Right atrium auricular region (tissue), 2 donors: ENCODE measurements at regions not wholly inside any gene's neighbourhood (a gene's known extent, or its start where the extent isn't known, plus 50 kb on each side); places are given as distances from the start of the nearest gene placed in this dataset.
"Not testable (repeated sequence)": the region's sequence is repeated elsewhere in the genome, so short reads cannot be mapped to it uniquely, and the experiment has no call there.

Experiments
- DNase-seq: peaks from one replicate; pipeline ENCODE4 v3.0.0-alpha.2; 2019; ENCODE audit warnings: low spot score
- H3K27ac ChIP-seq, 2 donors: fragments of 200-600 bp; sonication (generic); 1 replicate in 1 of 2; 2 replicates in 1 of 2; pipeline ENCODE4 v1.5.1; 2016 to 2019
- H3K27me3 ChIP-seq, 2 donors: fragments of 200-600 bp; sonication (generic); one replicate each; pipeline versions ENCODE4 v1.5.1 to v1.6.0; 2017 to 2019
- H3K36me3 ChIP-seq: fragments of 200-600 bp; sonication (generic); one replicate; pipeline ENCODE4 v1.5.1; 2016
- H3K4me1 ChIP-seq, 2 donors: fragments of 200-600 bp; sonication (generic); one replicate each; pipeline versions ENCODE4 v1.5.1 to v1.6.0; 2017 to 2019
- H3K4me3 ChIP-seq, 2 donors: fragments of 200-600 bp; sonication (generic); 1 replicate in 1 of 2; 2 replicates in 1 of 2; pipeline ENCODE4 v1.5.1; 2017 to 2019; ENCODE audit warnings: mild to moderate bottlenecking in 1 of 2, moderate library complexity in 1 of 2
- H3K9me3 ChIP-seq, 2 donors: fragments of 200-600 bp; sonication (generic); one replicate each; pipeline ENCODE4 v1.5.1; 2019
- TF ChIP-seq, protein P1 (sequence below), 2 donors: fragments of 200-600 bp; sonication (generic); IDR thresholded peaks; one replicate each; pipeline ENCODE4 v1.5.1; 2019; ENCODE audit warnings: antibody characterized with exemption in 2 of 2

DNA sequence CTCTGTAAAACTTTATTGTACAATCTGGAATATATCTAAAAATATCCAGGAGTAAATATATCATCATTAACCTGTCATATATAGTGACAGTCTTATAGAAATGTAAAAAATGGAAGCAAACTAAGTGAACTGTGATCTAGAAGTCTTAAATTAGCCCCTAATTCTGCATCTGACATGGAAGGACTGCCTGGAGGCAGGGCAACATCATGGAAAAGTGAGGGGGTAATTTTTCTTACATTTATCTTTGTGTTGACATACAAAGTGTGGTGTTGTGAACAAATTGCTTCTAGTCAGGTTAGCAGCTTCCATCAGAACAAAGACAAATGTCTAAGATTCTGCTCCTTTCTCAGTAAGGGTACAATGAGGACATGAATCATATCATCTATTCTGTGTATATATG, 186.3 kb downstream of the C4orf33 start:
- H3K27ac ChIP-seq: no peak overlapping the region
- no peaks in the 10 kb centered on the region for H3K4me1 ChIP-seq
- TF ChIP-seq, protein P1, sequence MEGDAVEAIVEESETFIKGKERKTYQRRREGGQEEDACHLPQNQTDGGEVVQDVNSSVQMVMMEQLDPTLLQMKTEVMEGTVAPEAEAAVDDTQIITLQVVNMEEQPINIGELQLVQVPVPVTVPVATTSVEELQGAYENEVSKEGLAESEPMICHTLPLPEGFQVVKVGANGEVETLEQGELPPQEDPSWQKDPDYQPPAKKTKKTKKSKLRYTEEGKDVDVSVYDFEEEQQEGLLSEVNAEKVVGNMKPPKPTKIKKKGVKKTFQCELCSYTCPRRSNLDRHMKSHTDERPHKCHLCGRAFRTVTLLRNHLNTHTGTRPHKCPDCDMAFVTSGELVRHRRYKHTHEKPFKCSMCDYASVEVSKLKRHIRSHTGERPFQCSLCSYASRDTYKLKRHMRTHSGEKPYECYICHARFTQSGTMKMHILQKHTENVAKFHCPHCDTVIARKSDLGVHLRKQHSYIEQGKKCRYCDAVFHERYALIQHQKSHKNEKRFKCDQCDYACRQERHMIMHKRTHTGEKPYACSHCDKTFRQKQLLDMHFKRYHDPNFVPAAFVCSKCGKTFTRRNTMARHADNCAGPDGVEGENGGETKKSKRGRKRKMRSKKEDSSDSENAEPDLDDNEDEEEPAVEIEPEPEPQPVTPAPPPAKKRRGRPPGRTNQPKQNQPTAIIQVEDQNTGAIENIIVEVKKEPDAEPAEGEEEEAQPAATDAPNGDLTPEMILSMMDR (IDR thresholded peaks at IDR 0.05): no peak
- H3K36me3 ChIP-seq: no peaks in the 10 kb centered on the region
- H3K9me3 ChIP-seq: peaks cover 0 to 2% of the 10 kb centered on the region in 2 donors
- H3K4me3 ChIP-seq: no peak overlapping the region
- DNase-seq: no peak
- H3K27me3 ChIP-seq: no peaks in the 10 kb centered on the region

DNA sequence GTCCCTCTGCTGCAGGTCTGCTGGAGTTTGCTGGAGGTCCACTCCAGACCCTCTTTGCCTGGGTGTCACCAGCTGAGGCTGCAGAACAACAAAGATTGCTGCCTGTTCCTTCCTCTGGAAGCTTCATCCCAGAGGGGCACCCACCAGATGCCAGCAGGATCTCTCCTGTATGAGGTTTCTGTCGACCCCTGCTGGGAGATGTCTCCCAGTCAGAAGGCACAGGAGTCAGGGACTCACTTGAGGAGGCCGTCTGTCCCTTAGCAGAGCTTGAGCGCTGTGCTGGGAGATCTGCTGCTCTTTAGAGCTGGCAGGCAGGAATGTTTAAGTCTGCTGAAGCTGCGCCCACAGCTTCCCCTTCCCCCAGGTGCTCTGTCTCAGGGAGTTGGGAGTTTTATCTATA, 196.2 kb downstream of the C4orf33 start:
- not testable (repeated sequence) for DNase-seq, H3K36me3 ChIP-seq, H3K9me3 ChIP-seq, H3K27ac ChIP-seq, H3K27me3 ChIP-seq, H3K4me1 ChIP-seq, H3K4me3 ChIP-seq

DNA sequence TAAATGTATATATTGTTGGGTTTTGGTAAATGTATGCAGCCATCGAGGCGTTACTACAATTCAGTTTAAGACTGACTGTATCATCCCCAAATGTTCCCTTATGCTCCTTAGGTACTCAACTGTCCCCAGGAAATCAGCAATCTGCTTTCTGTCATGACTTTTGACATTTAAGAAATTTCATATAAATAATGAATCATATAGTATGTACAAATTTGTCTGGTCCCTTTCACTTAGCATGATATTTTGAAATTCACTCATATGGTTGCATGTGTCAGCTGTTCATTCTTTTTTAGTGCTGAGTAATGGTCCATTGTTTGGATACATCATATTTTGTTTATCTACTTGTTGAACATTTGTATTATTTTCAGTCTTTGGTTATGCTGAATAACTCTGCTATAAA, 218.8 kb downstream of the C4orf33 start:
- no peak for DNase-seq
- TF ChIP-seq, protein P1 (IDR thresholded peaks at IDR 0.05): no peak
- Histone ChIP-seq H3K4me1 (no peaks in the 10 kb centered on the region), H3K27ac (no peak overlapping the region), H3K36me3 (no peaks in the 10 kb centered on the region), H3K9me3 (no peaks in the 10 kb centered on the region), H3K4me3 (no peak overlapping the region), H3K27me3 (no peaks in the 10 kb centered on the region)

DNA sequence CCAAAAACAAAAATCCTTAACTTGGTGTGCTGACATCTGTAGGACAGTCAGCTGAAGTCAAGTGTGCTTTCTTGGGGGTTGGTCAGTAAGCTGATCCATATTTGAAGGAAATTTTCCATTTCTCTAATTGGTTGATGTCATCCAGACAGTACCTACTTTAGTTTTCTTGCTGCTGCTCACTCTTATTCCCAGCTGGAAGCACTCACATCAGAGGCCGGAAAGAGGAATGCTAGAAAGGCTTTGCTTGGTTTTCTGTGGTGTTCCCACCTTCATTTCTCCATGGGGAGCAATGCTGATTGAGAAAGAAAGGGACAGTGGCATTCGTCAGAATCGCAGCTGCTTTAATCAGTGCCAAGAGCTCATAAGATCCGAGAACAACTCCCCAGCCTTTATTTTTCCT, 227.0 kb downstream of the C4orf33 start:
- Histone ChIP-seq H3K27ac (no peak overlapping the region), H3K4me1 (no peaks in the 10 kb centered on the region), H3K4me3 (no peak overlapping the region), H3K36me3 (no peaks in the 10 kb centered on the region), H3K27me3 (no peaks in the 10 kb centered on the region), H3K9me3 (no peaks in the 10 kb centered on the region)
- TF ChIP-seq, protein P1 (IDR thresholded peaks at IDR 0.05): no peak
- DNase-seq: no peak

DNA sequence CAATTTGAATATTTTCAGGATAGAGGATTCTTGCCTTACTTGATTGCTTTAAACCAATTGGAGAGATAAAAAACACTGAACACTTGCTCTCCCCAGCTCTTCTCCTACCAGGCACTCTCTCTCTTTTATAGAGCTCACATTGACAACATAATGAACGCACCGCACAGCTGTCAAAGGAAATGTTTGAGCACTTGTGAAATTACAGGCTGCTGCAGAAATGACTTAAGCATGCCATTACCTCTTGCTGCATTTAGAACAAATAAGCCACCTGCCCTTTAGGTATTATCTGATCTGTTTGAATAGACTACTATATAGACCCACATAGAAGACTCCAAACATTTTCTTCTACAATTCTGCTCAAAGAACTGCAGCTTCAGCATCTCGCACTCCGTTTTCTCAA, 227.7 kb downstream of the C4orf33 start:
- Histone ChIP-seq H3K4me1 (no peaks in the 10 kb centered on the region), H3K27ac (no peak overlapping the region), H3K27me3 (no peaks in the 10 kb centered on the region), H3K9me3 (no peaks in the 10 kb centered on the region), H3K36me3 (no peaks in the 10 kb centered on the region), H3K4me3 (no peak overlapping the region)
- no peak for DNase-seq
- TF ChIP-seq, protein P1 (IDR thresholded peaks at IDR 0.05): no peak

DNA sequence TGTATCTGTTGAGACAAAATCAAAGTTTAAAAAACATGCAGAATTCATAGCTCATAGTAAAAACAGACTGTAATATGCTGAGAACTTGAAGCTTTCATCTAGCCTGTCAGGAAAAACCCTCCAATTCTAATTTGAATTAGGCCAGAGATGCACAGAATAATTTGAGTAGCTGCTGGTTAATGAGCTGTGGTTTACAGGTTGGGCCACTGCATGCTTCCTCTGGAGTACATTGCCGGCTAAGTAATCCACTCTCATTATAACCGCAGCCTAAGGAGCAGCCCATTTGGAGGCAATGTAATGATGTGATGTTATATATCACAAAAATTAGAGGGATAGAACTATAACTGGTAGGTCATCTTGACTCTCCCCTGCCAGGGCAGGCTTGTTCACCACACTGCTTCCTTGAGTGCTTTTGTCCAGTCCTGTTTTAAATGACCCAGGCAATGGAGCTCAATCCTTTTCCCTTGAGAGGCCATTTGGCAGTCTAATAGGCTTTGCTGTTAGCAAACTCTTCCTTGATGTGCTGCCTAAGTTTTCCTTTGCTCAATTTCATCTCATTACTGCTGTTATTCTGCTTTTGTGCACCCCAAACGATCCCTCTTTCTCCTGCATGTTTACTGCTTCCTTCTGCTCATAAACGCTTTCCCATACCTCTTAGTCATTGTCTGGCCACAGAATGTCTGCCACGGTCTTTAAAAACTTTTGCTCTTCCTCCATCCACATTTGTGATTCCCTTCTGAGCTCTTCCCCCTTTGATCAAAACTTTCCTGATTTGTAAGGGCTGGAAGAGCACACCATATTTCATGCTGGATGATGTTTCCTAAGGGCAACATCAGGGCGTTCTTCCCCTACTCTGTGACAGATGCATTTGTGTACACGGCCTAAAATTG, 230.9 kb downstream of the C4orf33 start:
- H3K27me3 ChIP-seq: no peaks in the 10 kb centered on the region
- H3K4me3 ChIP-seq: no peak overlapping the region
- H3K4me1 ChIP-seq: no peaks in the 10 kb centered on the region
- no peak for DNase-seq
- H3K9me3 ChIP-seq: no peaks in the 10 kb centered on the region
- no peak overlapping the region for H3K27ac ChIP-seq
- no peaks in the 10 kb centered on the region for H3K36me3 ChIP-seq
- TF ChIP-seq, protein P1 (IDR thresholded peaks at IDR 0.05): no peak
